ENCODE measurements at regions not wholly inside any gene's neighbourhood (a gene's known extent, or its start where the extent isn't known, plus 50 kb on each side); places are given as distances from the start of the nearest gene placed in this dataset.

- DNase-seq, result no peak
Measured at GRCh38 chrX:76228499-76228898, 55.6 kb downstream of the PBDC1 start.

GRCh38 chrX:76248901-76249300 is 76.0 kb downstream of the PBDC1 start:
- no peak for DNase-seq

- DNase-seq, result peak; percentile 27
Measured at GRCh38 chrX:76253432-76253831, 80.6 kb downstream of the PBDC1 start.

GRCh38 chrX:76279007-76279406 is 106.1 kb downstream of the PBDC1 start:
- peak; percentile 33 for DNase-seq

Data from right hindlimb (tissue), 1 donor.